Stimulated activated CD4-positive, alpha-beta T cell treated with anti-CD3 and anti-CD28 coated beads, TNF-alpha, amount 100 ng/mL, for 48 hours (primary cell): ENCODE measurements at regions not wholly inside any gene's neighbourhood (a gene's known extent, or its start where the extent isn't known, plus 50 kb on each side); places are given as distances from the start of the nearest gene placed in this dataset.
"Not testable (repeated sequence)": the region's sequence is repeated elsewhere in the genome, so short reads cannot be mapped to it uniquely, and the experiment has no call there.

Experiments
- DNase-seq, 3 donors: peaks; one replicate each; pipeline ENCODE4 v3.0.0-alpha.2; 2020; ENCODE audit warnings: low read depth in 3 of 3

- no peak for DNase-seq
Observed at GRCh38 chr19:29013325-29013724, 199.6 kb downstream of the UQCRFS1 start.

DNA sequence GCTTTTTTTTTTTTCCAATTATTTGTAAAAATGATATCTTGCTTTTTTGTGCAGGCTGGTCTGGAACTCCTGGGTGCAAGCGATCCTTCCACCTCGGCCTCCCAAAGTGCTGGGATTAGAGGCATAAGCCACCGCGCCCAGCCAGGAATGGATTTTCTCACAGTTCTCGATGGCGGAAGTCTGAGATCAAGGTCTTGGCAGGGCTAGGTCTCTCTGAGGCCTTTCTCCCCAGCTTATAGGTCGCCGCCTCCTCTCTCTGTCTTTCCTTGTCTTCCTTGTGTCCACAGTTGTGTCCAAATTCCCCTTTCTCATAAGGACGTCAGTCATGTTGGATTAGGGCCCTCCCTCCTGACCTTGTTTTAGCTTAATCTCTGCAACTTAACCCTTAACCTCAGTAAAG lies 200.5 kb downstream of the UQCRFS1 start:
- no peak for DNase-seq

GRCh38 chr19:29010276-29010675 lies 202.7 kb downstream of the UQCRFS1 start:
- DNase-seq: no peak

- no peak for DNase-seq
Observed at GRCh38 chr19:29006057-29006735, 206.8 kb downstream of the UQCRFS1 start.

GRCh38 chr19:29004796-29005195 lies 208.2 kb downstream of the UQCRFS1 start:
- DNase-seq: no peak

- DNase-seq: no peak
Observed at GRCh38 chr19:29003641-29004409, 209.1 kb downstream of the UQCRFS1 start.

DNA sequence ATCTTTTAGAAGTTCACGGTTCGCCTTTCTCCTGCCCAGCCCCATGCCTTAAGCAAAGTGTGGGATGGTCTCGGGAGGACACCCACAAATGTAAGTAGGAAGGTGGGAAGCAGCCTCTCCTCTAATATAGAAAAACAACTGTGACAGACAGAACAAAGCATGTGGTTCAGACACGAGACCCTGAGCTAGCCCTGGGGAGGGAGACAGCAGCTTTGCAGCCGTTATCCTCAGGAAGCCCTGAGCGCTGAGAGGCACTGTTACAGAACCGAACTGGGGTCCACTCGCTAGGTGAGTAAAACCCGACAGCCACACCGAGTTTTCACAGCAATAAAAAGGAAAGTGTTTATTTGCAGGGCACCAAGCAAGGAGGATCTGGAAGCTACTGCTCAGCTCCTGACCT lies 210.6 kb downstream of the UQCRFS1 start:
- no peak for DNase-seq

DNA sequence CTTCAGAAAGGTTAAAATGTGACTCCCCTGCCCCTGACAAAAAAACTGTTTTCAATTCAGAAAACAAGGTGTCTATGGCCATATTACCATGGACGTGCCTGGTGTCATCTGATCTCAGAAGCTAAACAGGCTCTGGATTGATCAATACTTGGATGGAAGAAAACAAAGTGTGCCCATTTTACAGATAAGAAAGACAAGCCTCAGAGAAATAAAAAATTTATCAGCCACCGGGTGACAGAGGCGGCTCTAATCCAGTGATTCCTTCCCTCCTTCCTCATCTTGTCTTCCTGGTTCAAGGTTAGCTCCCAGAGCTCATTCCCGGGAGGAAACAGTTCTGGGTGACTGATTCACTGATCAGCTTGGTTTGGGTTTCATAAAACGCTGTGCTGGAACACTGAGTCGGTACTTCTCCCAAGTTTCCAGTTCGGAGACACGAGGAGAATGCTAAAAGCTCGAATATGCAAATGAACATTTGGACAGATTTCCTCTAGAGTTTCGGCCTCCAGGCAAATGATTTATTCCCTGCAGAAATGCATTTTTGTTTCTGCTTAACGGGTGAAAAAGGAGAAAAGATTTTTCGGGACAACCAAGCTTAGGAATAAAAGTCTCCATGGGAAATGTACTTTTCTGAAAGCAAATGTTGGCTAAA lies 211.2 kb downstream of the UQCRFS1 start:
- DNase-seq: no peak

DNA sequence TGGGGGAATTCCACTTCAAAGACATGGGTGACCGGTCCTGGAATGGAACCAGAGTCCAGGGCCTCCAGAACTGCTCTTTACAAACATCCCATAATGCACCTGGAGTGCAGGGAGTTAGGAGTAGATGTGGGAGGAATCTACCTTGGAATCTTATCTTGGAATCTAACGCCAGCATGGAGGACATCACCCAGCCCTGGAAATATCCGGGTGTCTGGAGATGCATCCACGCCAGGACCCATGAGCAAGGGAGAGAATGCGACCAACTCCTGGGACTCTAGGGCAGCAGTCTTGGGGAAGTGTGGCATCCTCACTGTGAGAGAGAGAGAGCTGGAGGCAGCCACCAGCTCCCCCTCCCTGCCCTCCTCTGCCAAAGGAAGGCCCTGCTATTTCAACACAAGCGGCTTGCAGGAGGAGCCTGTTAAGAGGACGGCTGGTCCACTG lies 211.8 kb downstream of the UQCRFS1 start:
- no peak for DNase-seq

DNA sequence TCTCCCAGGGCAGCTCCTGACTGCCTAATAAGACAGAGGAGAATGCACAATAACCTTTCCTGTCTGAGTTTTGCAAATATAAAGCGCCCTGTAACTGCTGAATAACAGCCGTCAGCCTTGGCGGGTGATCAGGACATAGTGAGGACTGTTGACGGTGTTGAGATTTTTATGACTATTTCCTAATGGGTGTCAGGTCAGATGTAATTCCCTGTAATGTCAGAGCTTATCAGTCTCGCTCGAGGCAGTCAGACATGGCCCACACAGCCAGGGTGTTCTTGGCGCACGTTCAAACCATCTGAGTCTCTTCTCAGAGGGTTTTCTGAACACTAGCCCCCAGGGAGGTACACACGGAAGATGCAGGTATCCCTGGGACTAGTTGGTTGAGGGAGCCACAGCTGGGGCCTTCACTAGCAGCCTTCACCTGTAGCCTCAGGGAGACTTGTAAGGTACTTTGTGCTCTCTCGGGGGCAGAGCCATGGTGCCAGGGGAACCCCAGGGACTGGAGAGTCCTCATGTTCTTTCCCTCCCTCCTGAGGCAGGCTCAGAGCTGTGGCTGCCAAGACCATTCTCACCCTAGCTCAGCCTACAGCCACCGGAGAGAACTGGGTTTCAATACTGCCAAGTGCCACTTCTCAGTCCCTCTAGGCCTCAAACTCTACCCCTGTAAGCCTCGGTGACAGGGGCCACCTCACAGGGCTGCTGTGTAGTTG lies 213.1 kb downstream of the UQCRFS1 start:
- DNase-seq: no peak

- no peak for DNase-seq
Observed at GRCh38 chr19:28998974-28999373, 214.0 kb downstream of the UQCRFS1 start.

DNA sequence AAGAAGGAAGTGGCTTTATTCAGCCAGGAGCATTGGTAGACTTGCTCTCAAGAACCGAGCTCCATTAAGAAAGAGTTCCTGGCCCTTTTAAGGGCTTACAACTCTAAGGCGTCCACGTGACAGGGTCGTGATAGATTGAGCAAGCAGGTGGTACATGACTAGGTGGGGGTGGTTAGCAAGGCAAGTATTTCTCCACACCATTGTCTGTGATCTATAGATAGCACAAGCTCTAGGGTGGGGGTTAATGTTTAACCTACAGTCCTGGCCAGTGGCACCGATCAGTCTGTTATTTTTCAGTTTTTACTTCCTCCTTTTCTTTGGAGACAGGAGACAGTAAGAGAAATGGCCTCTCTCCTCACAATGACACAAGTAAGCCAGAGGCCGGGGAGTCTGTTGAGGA lies 215.1 kb downstream of the UQCRFS1 start:
- not testable (repeated sequence) for DNase-seq

DNA sequence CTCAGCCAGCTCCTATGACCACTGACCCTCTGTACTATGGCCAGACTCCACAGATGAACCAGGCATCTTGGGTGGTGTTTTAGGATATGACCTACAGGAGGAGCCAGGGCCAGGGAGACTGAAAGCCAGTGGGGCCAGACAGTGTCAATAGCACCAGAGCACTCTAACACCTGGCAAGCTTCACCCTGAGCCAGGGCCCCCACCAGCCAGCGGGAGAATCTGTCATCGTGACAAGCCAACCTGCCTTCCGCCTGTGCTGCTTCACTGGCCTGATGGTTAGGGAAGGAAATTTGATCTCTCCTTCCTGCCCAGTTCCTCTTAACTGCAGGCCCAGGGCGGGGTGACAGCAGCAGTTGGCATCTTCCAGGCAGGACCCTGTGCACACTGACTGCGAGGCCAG lies 222.4 kb downstream of the UQCRFS1 start:
- DNase-seq: no peak

DNA sequence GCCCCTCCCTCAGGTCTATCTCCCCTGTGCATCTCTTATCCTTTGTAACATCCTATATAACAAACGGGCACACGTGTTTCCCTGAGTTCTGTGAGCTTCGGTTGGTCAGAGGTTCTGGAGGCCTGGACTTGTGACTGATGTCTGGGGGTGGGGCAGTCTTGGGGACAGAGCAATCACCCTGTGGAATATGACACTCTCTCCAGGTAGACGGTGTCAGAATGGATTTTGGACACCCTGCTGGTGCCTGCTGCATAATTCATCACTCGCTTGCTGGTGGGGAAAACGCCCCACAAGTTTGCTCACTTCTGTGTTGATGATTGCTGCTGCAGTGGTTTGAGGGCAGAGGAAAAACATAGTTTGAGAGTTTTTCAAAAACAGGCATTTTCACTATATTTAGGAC lies 223.2 kb downstream of the UQCRFS1 start:
- no peak for DNase-seq

- DNase-seq: no peak
Observed at GRCh38 chr19:28988066-28988465, 224.9 kb downstream of the UQCRFS1 start.

DNA sequence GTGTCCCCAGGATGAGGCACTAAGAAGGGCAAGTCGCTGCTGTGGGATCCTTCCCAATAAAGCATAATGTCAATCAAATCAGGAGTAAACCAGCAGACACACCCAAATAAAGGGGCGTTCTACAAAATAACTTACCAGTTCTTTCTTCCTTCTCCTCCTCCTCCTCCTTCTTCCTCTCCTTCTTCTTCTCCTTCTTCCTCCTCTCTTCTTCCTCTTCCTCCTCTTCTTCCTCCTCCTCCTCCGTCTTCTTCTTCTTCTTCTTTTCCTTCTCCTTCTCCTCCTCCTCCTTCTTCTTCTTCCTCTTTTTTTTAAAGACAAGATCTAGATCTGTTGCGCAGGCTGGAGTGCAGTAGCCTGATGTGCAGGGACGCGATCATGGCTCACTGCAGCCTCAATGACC lies 225.8 kb downstream of the UQCRFS1 start:
- DNase-seq: no peak

DNA sequence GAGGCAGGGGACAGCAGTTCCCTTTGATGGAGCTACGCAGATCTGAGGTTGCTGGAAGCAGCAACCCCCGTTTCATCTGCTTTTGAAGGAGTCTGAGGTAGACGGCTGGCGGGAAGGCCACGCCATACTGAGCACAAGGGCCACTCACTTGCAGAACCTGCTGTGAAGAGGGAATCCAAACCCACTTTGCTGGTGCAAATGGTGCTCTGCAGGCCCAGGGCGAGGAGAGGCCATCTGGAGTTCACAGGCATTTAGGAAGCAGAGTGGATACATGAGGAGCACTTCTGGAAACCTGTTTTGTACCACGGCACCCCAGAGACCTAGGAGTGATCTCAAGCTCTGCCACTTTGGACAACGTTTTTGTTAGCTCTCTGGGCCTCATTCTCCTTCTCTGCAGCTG lies 227.8 kb downstream of the UQCRFS1 start:
- DNase-seq: no peak

DNA sequence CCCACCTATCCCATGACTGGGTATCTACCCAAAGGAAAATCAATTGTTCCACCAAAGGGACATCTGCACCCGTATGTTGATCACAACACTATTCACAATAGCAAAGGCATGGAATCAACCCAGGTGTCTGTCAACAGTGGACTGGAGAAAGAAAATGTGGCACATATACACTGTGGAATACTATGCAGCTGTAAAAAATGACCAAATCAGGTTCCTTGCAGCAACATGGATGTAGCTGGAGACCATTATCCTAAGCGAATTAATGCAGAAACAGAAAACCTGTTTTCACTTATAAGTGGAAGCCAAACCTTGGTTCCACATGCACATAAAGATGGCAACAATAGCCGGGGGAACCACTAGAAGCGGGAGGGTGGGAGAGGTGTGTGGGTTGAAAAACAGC lies 228.6 kb downstream of the UQCRFS1 start:
- DNase-seq: no peak

- no peak for DNase-seq
Observed at GRCh38 chr19:28983430-28983829, 229.5 kb downstream of the UQCRFS1 start.

GRCh38 chr19:28981994-28982393 lies 231.0 kb downstream of the UQCRFS1 start:
- no peak for DNase-seq

GRCh38 chr19:28981518-28981917 lies 231.4 kb downstream of the UQCRFS1 start:
- DNase-seq: no peak

- DNase-seq: no peak
Observed at GRCh38 chr19:28980236-28980868, 232.6 kb downstream of the UQCRFS1 start.
